ENCODE measurements at regions not wholly inside any gene's neighbourhood (a gene's known extent, or its start where the extent isn't known, plus 50 kb on each side); places are given as distances from the start of the nearest gene placed in this dataset.

GRCh38 chr3:3632449-3632848, 166.8 kb upstream of the LRRN1 start:
- DNase-seq (ENCODE audit: insufficient read length, low spot score) (no peak), FAIRE-seq (no peak)
- TF ChIP-seq POLR2A (IDR thresholded peaks at IDR 0.05; ENCODE audit: low read depth, low read length): no peak

- DNase-seq (ENCODE audit: insufficient read length, low spot score) (no peak), FAIRE-seq (peak; percentile 52)
- TF ChIP-seq POLR2A (IDR thresholded peaks at IDR 0.05; ENCODE audit: low read depth, low read length): no peak
Observed at GRCh38 chr3:3631114-3631513, 168.1 kb upstream of the LRRN1 start.

- TF ChIP-seq POLR2A (IDR thresholded peaks at IDR 0.05; ENCODE audit: low read depth, low read length): no peak
- FAIRE-seq: peak; percentile 81
- no peak for DNase-seq (ENCODE audit: insufficient read length, low spot score)
Observed at GRCh38 chr3:3629911-3630310, 169.3 kb upstream of the LRRN1 start.

GRCh38 chr3:3628676-3629328, 170.4 kb upstream of the LRRN1 start:
- DNase-seq (ENCODE audit: insufficient read length, low spot score) (no peak), FAIRE-seq (no peak)
- TF ChIP-seq POLR2A (IDR thresholded peaks at IDR 0.05; ENCODE audit: low read depth, low read length): no peak

- no peak for TF ChIP-seq POLR2A (IDR thresholded peaks at IDR 0.05; ENCODE audit: low read depth, low read length)
- FAIRE-seq: no peak
- DNase-seq (ENCODE audit: insufficient read length, low spot score): no peak
Observed at GRCh38 chr3:3627114-3627513, 172.1 kb upstream of the LRRN1 start.

GRCh38 chr3:3625544-3626271, 173.5 kb upstream of the LRRN1 start:
- no peak for DNase-seq (ENCODE audit: insufficient read length, low spot score)
- peak; percentile 58 for FAIRE-seq
- no peak for TF ChIP-seq POLR2A (IDR thresholded peaks at IDR 0.05; ENCODE audit: low read depth, low read length)

GRCh38 chr3:3619815-3620214, 179.4 kb upstream of the LRRN1 start:
- TF ChIP-seq POLR2A (IDR thresholded peaks at IDR 0.05; ENCODE audit: low read depth, low read length): no peak
- DNase-seq (ENCODE audit: insufficient read length, low spot score) (no peak), FAIRE-seq (no peak)

- FAIRE-seq (no peak), DNase-seq (ENCODE audit: insufficient read length, low spot score) (no peak)
- TF ChIP-seq POLR2A (IDR thresholded peaks at IDR 0.05; ENCODE audit: low read depth, low read length): no peak
Observed at GRCh38 chr3:3618623-3619022, 180.6 kb upstream of the LRRN1 start.

GRCh38 chr3:3615533-3615932, 183.7 kb upstream of the LRRN1 start:
- FAIRE-seq (peak; percentile 68), DNase-seq (ENCODE audit: insufficient read length, low spot score) (no peak)
- TF ChIP-seq POLR2A (IDR thresholded peaks at IDR 0.05; ENCODE audit: low read depth, low read length): no peak

- TF ChIP-seq POLR2A (IDR thresholded peaks at IDR 0.05; ENCODE audit: low read depth, low read length): no peak
- DNase-seq (ENCODE audit: insufficient read length, low spot score) (no peak), FAIRE-seq (no peak)
Observed at GRCh38 chr3:3610581-3611298, 188.5 kb upstream of the LRRN1 start.

GRCh38 chr3:3606321-3606720, 192.9 kb upstream of the LRRN1 start:
- no peak for FAIRE-seq
- no peak for DNase-seq (ENCODE audit: insufficient read length, low spot score)
- no peak for TF ChIP-seq POLR2A (IDR thresholded peaks at IDR 0.05; ENCODE audit: low read depth, low read length)

GRCh38 chr3:3605226-3605625, 194.0 kb upstream of the LRRN1 start:
- TF ChIP-seq POLR2A (IDR thresholded peaks at IDR 0.05; ENCODE audit: low read depth, low read length): no peak
- DNase-seq (ENCODE audit: insufficient read length, low spot score) (no peak), FAIRE-seq (no peak)

- DNase-seq (ENCODE audit: insufficient read length, low spot score) (no peak), FAIRE-seq (no peak)
- no peak for TF ChIP-seq POLR2A (IDR thresholded peaks at IDR 0.05; ENCODE audit: low read depth, low read length)
Observed at GRCh38 chr3:3603351-3603750, 195.9 kb upstream of the LRRN1 start.

- DNase-seq (ENCODE audit: insufficient read length, low spot score): no peak
- no peak for FAIRE-seq
- no peak for TF ChIP-seq POLR2A (IDR thresholded peaks at IDR 0.05; ENCODE audit: low read depth, low read length)
Observed at GRCh38 chr3:3600665-3601340, 198.4 kb upstream of the LRRN1 start.

Measured in H54 (cell line).